Mesendoderm (in vitro differentiated cells): ENCODE measurements at regions not wholly inside any gene's neighbourhood (a gene's known extent, or its start where the extent isn't known, plus 50 kb on each side); places are given as distances from the start of the nearest gene placed in this dataset. TPM values are rescaled to one million over a fixed set of nuclear protein-coding genes. Genes with fewer than 3 reads are reported as not detected.

Experiments used
- DNase-seq: peaks from one replicate; pipeline ENCODE4 v3.0.0; 2013
- H2AK5ac ChIP-seq: 2 replicates; pipeline ENCODE4 v1.6.1; 2013; ENCODE audit warnings: low read length, inconsistent platforms
- H2BK120ac ChIP-seq: 2 replicates; pipeline ENCODE4 v1.6.1; 2013; ENCODE audit warnings: low read depth, mild to moderate bottlenecking, low read length, moderate library complexity, mixed read lengths
- H2BK15ac ChIP-seq: replicated peaks from 2 replicates; pipeline ENCODE4 v1.6.1; 2013; ENCODE audit warnings: low read depth, mild to moderate bottlenecking, moderate library complexity
- H2BK5ac ChIP-seq: 2 replicates; pipeline ENCODE4 v1.6.1; 2013; ENCODE audit warnings: low read length, inconsistent platforms
- H3K18ac ChIP-seq: 2 replicates; pipeline ENCODE4 v1.6.1; 2013; ENCODE audit warnings: mild to moderate bottlenecking, low read length, mixed read lengths
- H3K23ac ChIP-seq: one replicate; pipeline ENCODE4 v1.6.1; 2013; ENCODE audit warnings: low read length
- H3K27ac ChIP-seq: 2 replicates; pipeline ENCODE4 v1.5.1; 2013; ENCODE audit warnings: low read depth, mild to moderate bottlenecking, inconsistent platforms, low read length, moderate library complexity
- H3K27me3 ChIP-seq: 2 replicates; pipeline ENCODE4 v1.6.1; 2013; ENCODE audit warnings: low read length, control low read depth, mild to moderate bottlenecking, inconsistent platforms; ENCODE audit not compliant: insufficient read depth, poor library complexity
- H3K36me3 ChIP-seq: 2 replicates; pipeline ENCODE4 v1.6.1; 2013; ENCODE audit warnings: low read length, inconsistent platforms; ENCODE audit not compliant: control insufficient read depth, insufficient read depth
- H3K4ac ChIP-seq: one replicate; pipeline ENCODE4 v1.6.1; 2013; ENCODE audit warnings: low read depth, mild to moderate bottlenecking, low read length, moderate library complexity
- H3K4me1 ChIP-seq: 2 replicates; pipeline ENCODE4 v1.6.1; 2013; ENCODE audit warnings: low read depth, low read length, inconsistent platforms; ENCODE audit not compliant: control insufficient read depth
- H3K4me2 ChIP-seq: 2 replicates; pipeline ENCODE4 v1.6.1; 2013; ENCODE audit warnings: low read length
- H3K4me3 ChIP-seq: 2 replicates; pipeline ENCODE4 v1.5.1; 2013; ENCODE audit warnings: mild to moderate bottlenecking, low read length
- H3K56ac ChIP-seq: one replicate; pipeline ENCODE4 v1.6.1; 2013; ENCODE audit warnings: low read length
- H3K79me1 ChIP-seq: 2 replicates; pipeline ENCODE4 v1.6.1; 2013; ENCODE audit warnings: low read length, inconsistent platforms
- H3K79me2 ChIP-seq: 2 replicates; pipeline ENCODE4 v1.6.1; 2013; ENCODE audit warnings: mild to moderate bottlenecking, low read length; ENCODE audit not compliant: control insufficient read depth, insufficient read depth
- H3K9ac ChIP-seq: 2 replicates; pipeline ENCODE4 v1.6.1; 2013; ENCODE audit warnings: low read length, inconsistent platforms
- H4K5ac ChIP-seq: one replicate; pipeline ENCODE4 v1.6.1; 2013; ENCODE audit warnings: low read length
- H4K8ac ChIP-seq: one replicate; pipeline ENCODE4 v1.6.1; 2013; ENCODE audit warnings: low read depth, mild to moderate bottlenecking, control low read depth, low read length, moderate library complexity
- WGBS: extraction: QIAGEN DNeasy Blood & Tissue Kit; methylation state at CpG from one replicate; pipeline ENCODE4 v1.1.7; 2013; ENCODE audit warnings: low lambda C conversion rate, missing lambda C conversion rate; ENCODE audit not compliant: insufficient coverage; ENCODE audit errors: extremely low coverage; 5-methylcytosine and 5-hydroxymethylcytosine counted together
- small RNA-seq: library from polyadenylated mRNA; stranded (forward); fragments of <200 nt; extraction: miRNeasy Mini kit (QIAGEN cat#:217004); gene quantifications from one replicate; pipeline ENCODE3, GENCODE V24; 2013; ENCODE audit not compliant: insufficient read depth

- Histone ChIP-seq H3K4ac (no peak overlapping the region), H3K18ac (no peak overlapping the region), H3K4me1 (no peaks in the 10 kb centered on the region), H2BK5ac (no peak overlapping the region), H3K23ac (no peak overlapping the region), H3K4me3 (no peak overlapping the region), H2BK15ac (no peak overlapping the region), H3K56ac (no peak overlapping the region), H2BK120ac (no peak overlapping the region), H3K79me1 (no peaks in the 10 kb centered on the region), H3K36me3 (no peaks in the 10 kb centered on the region), H2AK5ac (no peak overlapping the region), H3K27ac (no peak overlapping the region), H4K8ac (no peak overlapping the region), H4K5ac (no peak overlapping the region), H3K27me3 (no peaks in the 10 kb centered on the region), H3K79me2 (no peaks in the 10 kb centered on the region), H3K4me2 (no peak overlapping the region), H3K9ac (no peak overlapping the region)
- DNase-seq, result no peak
- no CpG with 5 or more reads among the region's 1 CpG for WGBS
These were observed 66.3 kb upstream of the CDH8 start for GRCh38 chr16:62102588-62102987.

GRCh38 chr16:62100651-62101050 is 64.4 kb upstream of the CDH8 start:
- no peak for DNase-seq
- H2AK5ac ChIP-seq, result no peak overlapping the region
- no CpG with 5 or more reads among the region's 2 CpGs for WGBS

GRCh38 chr16:62089715-62090114 is 53.5 kb upstream of the CDH8 start:
- H2BK15ac ChIP-seq, result no peak overlapping the region
- no CpG with 5 or more reads among the region's 4 CpGs for WGBS
- no peak overlapping the region for H3K4me2 ChIP-seq
- H4K5ac ChIP-seq, result no peak overlapping the region
- H3K4me1 ChIP-seq, result no peaks in the 10 kb centered on the region
- no peaks in the 10 kb centered on the region for H3K79me2 ChIP-seq
- H3K18ac ChIP-seq, result no peak overlapping the region
- no peaks in the 10 kb centered on the region for H3K36me3 ChIP-seq
- no peaks in the 10 kb centered on the region for H3K79me1 ChIP-seq
- no peak overlapping the region for H2BK5ac ChIP-seq
- no peak overlapping the region for H3K4me3 ChIP-seq
- no peak overlapping the region for H3K56ac ChIP-seq
- H2BK120ac ChIP-seq, result no peak overlapping the region
- no peak overlapping the region for H3K27ac ChIP-seq
- H2AK5ac ChIP-seq, result no peak overlapping the region
- no peak overlapping the region for H3K23ac ChIP-seq
- no peak overlapping the region for H4K8ac ChIP-seq
- H3K9ac ChIP-seq, result no peak overlapping the region
- no peaks in the 10 kb centered on the region for H3K27me3 ChIP-seq
- no peak overlapping the region for H3K4ac ChIP-seq
- DNase-seq, result no peak

More at GRCh38 chr16:62100651-62101050, 64.4 kb upstream of the CDH8 start:
- no peak overlapping the region for H3K27ac ChIP-seq
- no peak overlapping the region for H3K9ac ChIP-seq
- H3K4ac ChIP-seq, result no peak overlapping the region
- no peak overlapping the region for H3K4me3 ChIP-seq
- H3K18ac ChIP-seq, result no peak overlapping the region
- H2BK15ac ChIP-seq, result no peak overlapping the region
- H2BK120ac ChIP-seq, result no peak overlapping the region
- no peaks in the 10 kb centered on the region for H3K79me2 ChIP-seq
- no peak overlapping the region for H4K8ac ChIP-seq
- no peak overlapping the region for H4K5ac ChIP-seq
- H2BK5ac ChIP-seq, result no peak overlapping the region
- H3K4me1 ChIP-seq, result no peaks in the 10 kb centered on the region
- H3K4me2 ChIP-seq, result no peak overlapping the region
- H3K36me3 ChIP-seq, result no peaks in the 10 kb centered on the region
- H3K79me1 ChIP-seq, result no peaks in the 10 kb centered on the region
- no peak overlapping the region for H3K23ac ChIP-seq
- no peak overlapping the region for H3K56ac ChIP-seq
- no peaks in the 10 kb centered on the region for H3K27me3 ChIP-seq

GRCh38 chr16:62088731-62089410 is 52.6 kb upstream of the CDH8 start:
- Histone ChIP-seq H3K9ac (no peak overlapping the region), H3K27ac (no peak overlapping the region), H3K79me1 (no peaks in the 10 kb centered on the region), H3K23ac (no peak overlapping the region), H2AK5ac (no peak overlapping the region), H2BK120ac (no peak overlapping the region), H3K36me3 (no peaks in the 10 kb centered on the region), H3K4me3 (no peak overlapping the region), H3K4ac (no peak overlapping the region), H4K8ac (no peak overlapping the region), H3K79me2 (no peaks in the 10 kb centered on the region), H4K5ac (no peak overlapping the region), H3K18ac (no peak overlapping the region), H3K27me3 (no peaks in the 10 kb centered on the region), H2BK15ac (no peak overlapping the region), H3K56ac (no peak overlapping the region), H2BK5ac (no peak overlapping the region), H3K4me1 (no peaks in the 10 kb centered on the region), H3K4me2 (no peak overlapping the region)
- no CpG with 5 or more reads among the region's 5 CpGs for WGBS
- DNase-seq, result no peak

Small RNAs in the stretch of these regions (small RNA-seq; reads per million reads assigned to genes)
- not detected for gene AC009101.1
- not detected for gene AC009161.2
- not detected for gene AC018846.1
- gene AC138305.3, result not detected
- not detected for gene RNU6-21P
